ENCODE measurements at regions not wholly inside any gene's neighbourhood (a gene's known extent, or its start where the extent isn't known, plus 50 kb on each side); places are given as distances from the start of the nearest gene placed in this dataset.

GRCh38 chr18:9025091-9025838 is 77.2 kb upstream of the NDUFV2 start:
- no peak for TF ChIP-seq CTCF (IDR thresholded peaks at IDR 0.05)
- no peak for TF ChIP-seq POLR2AphosphoS5 (IDR thresholded peaks at IDR 0.05)

Data from breast epithelium (tissue), 3 donors.